IPS-18a (cell line): ENCODE measurements at regions not wholly inside any gene's neighbourhood (a gene's known extent, or its start where the extent isn't known, plus 50 kb on each side); places are given as distances from the start of the nearest gene placed in this dataset.

Experiments used
- H3K27ac ChIP-seq: one replicate; pipeline ENCODE4 v1.5.1; 2013; ENCODE audit warnings: low read length
- H3K27me3 ChIP-seq: one replicate; pipeline ENCODE4 v1.6.1; 2013; ENCODE audit warnings: mild to moderate bottlenecking, low read length; ENCODE audit not compliant: control insufficient read depth, insufficient read depth
- H3K36me3 ChIP-seq: one replicate; pipeline ENCODE4 v1.6.1; 2013; ENCODE audit warnings: low read depth, low read length; ENCODE audit not compliant: control insufficient read depth
- H3K4me1 ChIP-seq: one replicate; pipeline ENCODE4 v1.6.1; 2013; ENCODE audit warnings: low read depth, low read length; ENCODE audit not compliant: control insufficient read depth
- H3K4me3 ChIP-seq: one replicate; pipeline ENCODE4 v1.5.1; 2013; ENCODE audit warnings: low read length
- H3K9ac ChIP-seq: one replicate; pipeline ENCODE4 v1.6.1; 2013; ENCODE audit warnings: mild to moderate bottlenecking, low read length, moderate library complexity
- H3K9me3 ChIP-seq: one replicate; pipeline ENCODE4 v1.6.1; 2013; ENCODE audit warnings: low read depth, low read length; ENCODE audit not compliant: control insufficient read depth

DNA sequence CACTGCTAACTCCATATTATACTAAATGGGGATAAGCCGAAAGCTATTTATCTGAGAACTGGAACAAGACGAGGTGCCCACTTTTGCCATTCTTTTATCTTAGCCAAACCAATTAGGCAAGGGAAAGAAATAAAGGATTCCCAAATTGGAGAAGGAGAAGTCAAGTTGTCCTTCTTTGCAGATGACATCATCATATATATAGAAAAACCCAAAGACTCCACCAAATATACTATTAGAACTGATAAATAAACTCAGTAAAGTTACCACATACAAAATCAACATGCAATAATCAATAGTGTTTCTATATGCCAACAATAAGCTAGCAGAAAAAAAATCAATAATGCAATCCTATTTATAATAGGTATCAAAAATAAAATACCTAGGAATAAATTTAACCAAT, 570.3 kb upstream of the EPHA7 start:
- H3K9ac ChIP-seq, result no peak overlapping the region
- H3K27ac ChIP-seq, result no peak overlapping the region
- no peaks in the 10 kb centered on the region for H3K27me3 ChIP-seq
- no peaks in the 10 kb centered on the region for H3K9me3 ChIP-seq
- no peaks in the 10 kb centered on the region for H3K36me3 ChIP-seq
- no peak overlapping the region for H3K4me3 ChIP-seq
- H3K4me1 ChIP-seq, result no peaks in the 10 kb centered on the region

DNA sequence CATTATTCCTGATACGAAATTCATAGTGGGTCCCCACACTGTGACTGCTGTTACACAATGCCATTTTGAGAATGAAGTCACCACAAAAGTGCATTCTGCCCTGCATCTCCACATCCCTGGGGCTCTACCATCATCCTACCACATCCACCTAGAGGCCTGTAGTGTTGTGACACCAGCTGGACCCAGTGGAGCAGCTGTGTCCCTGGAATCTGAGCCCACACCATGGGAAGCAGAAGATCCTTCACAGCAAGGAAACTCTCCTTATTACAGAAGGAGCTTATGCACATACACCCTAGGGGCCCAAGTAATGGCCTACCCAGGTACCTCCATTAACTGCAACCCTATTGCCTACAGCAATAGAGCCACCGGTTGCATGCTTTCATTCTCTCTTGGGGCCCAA, 566.6 kb upstream of the EPHA7 start:
- H3K9ac ChIP-seq, result no peak overlapping the region
- no peaks in the 10 kb centered on the region for H3K4me1 ChIP-seq
- no peaks in the 10 kb centered on the region for H3K36me3 ChIP-seq
- H3K27ac ChIP-seq, result no peak overlapping the region
- H3K27me3 ChIP-seq, result no peaks in the 10 kb centered on the region
- H3K4me3 ChIP-seq, result no peak overlapping the region
- no peaks in the 10 kb centered on the region for H3K9me3 ChIP-seq

DNA sequence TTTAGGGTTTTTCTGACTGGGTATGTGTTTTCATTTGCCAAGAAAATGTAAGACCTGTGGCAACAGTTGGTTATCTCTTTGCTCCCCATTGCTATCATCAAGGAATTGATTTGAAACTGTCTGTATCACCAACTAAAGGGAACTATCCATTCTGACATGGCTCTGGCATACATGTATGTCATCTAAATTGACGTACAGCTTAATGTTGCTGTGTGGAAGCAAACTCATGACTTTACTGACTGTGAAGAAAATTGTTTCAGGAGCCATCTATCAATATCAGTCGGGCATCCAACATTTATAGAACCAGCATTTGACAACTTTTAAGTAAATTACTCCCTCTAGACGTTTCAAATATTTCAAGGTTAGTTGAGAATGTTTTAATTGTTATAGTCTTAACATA, 555.8 kb upstream of the EPHA7 start:
- no peak overlapping the region for H3K4me3 ChIP-seq

GRCh38 chr6:93974332-93974731, 555.0 kb upstream of the EPHA7 start:
- H3K27me3 ChIP-seq, result no peaks in the 10 kb centered on the region
- peaks cover 6% of the 10 kb centered on the region for H3K4me1 ChIP-seq
- H3K36me3 ChIP-seq, result no peaks in the 10 kb centered on the region
- H3K4me3 ChIP-seq, result no peak overlapping the region
- H3K9me3 ChIP-seq, result no peaks in the 10 kb centered on the region
- H3K27ac ChIP-seq, result no peak overlapping the region
- no peak overlapping the region for H3K9ac ChIP-seq

More for the DNA sequence above, 555.8 kb upstream of the EPHA7 start:
- peaks cover 4% of the 10 kb centered on the region for H3K4me1 ChIP-seq
- no peak overlapping the region for H3K9ac ChIP-seq
- H3K9me3 ChIP-seq, result no peaks in the 10 kb centered on the region
- H3K36me3 ChIP-seq, result no peaks in the 10 kb centered on the region
- no peak overlapping the region for H3K27ac ChIP-seq
- no peaks in the 10 kb centered on the region for H3K27me3 ChIP-seq

DNA sequence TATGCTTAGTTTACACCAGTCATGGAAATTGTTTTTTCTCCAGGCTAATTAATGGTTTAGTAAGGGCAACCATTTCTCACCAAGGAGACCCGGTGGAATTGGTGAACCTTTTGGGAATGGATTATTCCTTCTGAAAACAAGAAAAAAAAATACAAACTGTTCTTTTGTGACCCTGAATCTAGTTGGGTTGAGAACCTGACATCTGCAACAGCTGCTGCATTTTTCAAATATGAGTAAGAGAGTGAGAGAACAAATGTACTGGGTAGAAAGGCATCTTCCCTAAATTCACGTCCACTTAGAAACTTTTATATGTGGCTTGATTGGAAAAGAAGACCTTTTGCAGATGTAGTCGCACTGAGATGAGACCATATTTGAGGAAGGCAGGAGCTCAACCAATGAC, 553.4 kb upstream of the EPHA7 start:
- Histone ChIP-seq H3K27me3 (no peaks in the 10 kb centered on the region), H3K9ac (no peak overlapping the region), H3K9me3 (no peaks in the 10 kb centered on the region), H3K4me1 (peaks cover 11% of the 10 kb centered on the region), H3K27ac (no peak overlapping the region), H3K4me3 (no peak overlapping the region), H3K36me3 (no peaks in the 10 kb centered on the region)

GRCh38 chr6:93970684-93971083, 551.3 kb upstream of the EPHA7 start:
- peaks cover 11% of the 10 kb centered on the region for H3K4me1 ChIP-seq
- no peak overlapping the region for H3K27ac ChIP-seq
- H3K36me3 ChIP-seq, result no peaks in the 10 kb centered on the region
- no peak overlapping the region for H3K9ac ChIP-seq
- no peaks in the 10 kb centered on the region for H3K9me3 ChIP-seq
- H3K4me3 ChIP-seq, result no peak overlapping the region
- H3K27me3 ChIP-seq, result no peaks in the 10 kb centered on the region

- no peaks in the 10 kb centered on the region for H3K36me3 ChIP-seq
- no peak overlapping the region for H3K27ac ChIP-seq
- peaks cover 16% of the 10 kb centered on the region for H3K4me1 ChIP-seq
- no peak overlapping the region for H3K9ac ChIP-seq
- H3K4me3 ChIP-seq, result no peak overlapping the region
- H3K27me3 ChIP-seq, result no peaks in the 10 kb centered on the region
- no peaks in the 10 kb centered on the region for H3K9me3 ChIP-seq
Observed at GRCh38 chr6:93968126-93968525, 548.8 kb upstream of the EPHA7 start.

DNA sequence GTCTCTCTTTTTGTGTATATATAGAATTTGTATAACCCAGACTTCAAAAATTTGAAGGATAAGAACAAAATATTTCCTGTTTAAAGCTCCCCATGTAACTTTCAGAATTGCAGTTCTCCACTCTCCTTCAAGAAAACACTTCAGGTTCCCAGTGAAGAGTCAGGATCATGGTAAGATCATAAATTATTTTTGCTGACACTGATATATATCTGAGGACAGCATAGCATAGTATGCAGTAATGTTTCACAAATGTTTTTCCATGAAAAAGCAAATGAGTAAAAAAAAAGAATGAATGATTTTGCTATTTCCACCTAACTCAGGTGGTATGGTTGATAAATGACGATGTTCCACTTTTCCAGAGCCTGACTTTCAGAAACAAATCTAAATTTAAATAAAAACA, 545.6 kb upstream of the EPHA7 start:
- no peaks in the 10 kb centered on the region for H3K9me3 ChIP-seq
- no peak overlapping the region for H3K9ac ChIP-seq
- no peak overlapping the region for H3K4me3 ChIP-seq
- H3K36me3 ChIP-seq, result no peaks in the 10 kb centered on the region
- no peak overlapping the region for H3K27ac ChIP-seq
- peaks cover 12% of the 10 kb centered on the region for H3K4me1 ChIP-seq
- H3K27me3 ChIP-seq, result no peaks in the 10 kb centered on the region

DNA sequence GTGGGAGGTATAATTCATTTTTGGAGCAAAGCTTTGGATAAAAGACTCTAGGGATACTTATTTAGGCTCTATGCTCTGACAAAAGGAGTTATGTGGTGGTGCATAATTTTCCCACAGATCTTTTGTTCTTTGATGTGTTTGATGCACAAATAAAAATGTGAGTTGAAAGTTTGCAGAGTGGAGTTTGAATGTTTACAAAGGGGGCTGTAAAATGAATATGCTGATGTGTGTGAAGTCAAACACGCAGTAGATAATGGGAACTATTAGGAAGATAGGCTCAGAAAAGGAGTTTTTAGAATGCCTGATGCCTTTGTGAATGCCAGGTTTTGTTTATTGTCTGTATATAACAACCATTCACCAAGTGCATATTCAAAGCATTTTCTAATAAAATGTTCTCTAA, 545.0 kb upstream of the EPHA7 start:
- H3K27ac ChIP-seq, result no peak overlapping the region
- H3K27me3 ChIP-seq, result no peaks in the 10 kb centered on the region
- H3K9me3 ChIP-seq, result no peaks in the 10 kb centered on the region
- H3K36me3 ChIP-seq, result no peaks in the 10 kb centered on the region
- peaks cover 10% of the 10 kb centered on the region for H3K4me1 ChIP-seq
- no peak overlapping the region for H3K9ac ChIP-seq
- no peak overlapping the region for H3K4me3 ChIP-seq

GRCh38 chr6:93962566-93962965, 543.2 kb upstream of the EPHA7 start:
- H3K9ac ChIP-seq, result no peak overlapping the region
- no peak overlapping the region for H3K4me3 ChIP-seq
- H3K36me3 ChIP-seq, result no peaks in the 10 kb centered on the region
- H3K9me3 ChIP-seq, result no peaks in the 10 kb centered on the region
- H3K27me3 ChIP-seq, result no peaks in the 10 kb centered on the region
- H3K27ac ChIP-seq, result no peak overlapping the region
- peaks cover 6% of the 10 kb centered on the region for H3K4me1 ChIP-seq

DNA sequence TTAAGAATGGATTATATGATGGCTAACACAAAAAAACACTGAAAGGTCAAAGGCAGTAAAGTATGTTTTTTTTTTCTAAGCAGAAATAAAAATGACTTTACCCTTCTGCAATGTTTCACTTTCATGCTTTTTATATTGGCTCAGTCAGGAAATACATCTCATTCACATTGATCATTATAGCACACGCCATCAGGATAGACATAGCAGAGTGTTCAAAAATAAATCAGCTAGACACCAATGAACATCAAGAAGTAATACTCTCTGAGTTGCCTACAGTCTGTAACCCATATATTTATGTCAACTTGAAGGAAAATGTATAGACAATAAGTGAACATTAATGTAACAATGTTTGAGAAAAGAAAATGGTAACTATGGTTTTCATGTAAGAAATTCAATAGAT, 535.2 kb upstream of the EPHA7 start:
- H3K4me1 ChIP-seq, result no peaks in the 10 kb centered on the region
- H3K9ac ChIP-seq, result no peak overlapping the region
- no peak overlapping the region for H3K4me3 ChIP-seq
- no peak overlapping the region for H3K27ac ChIP-seq
- H3K9me3 ChIP-seq, result no peaks in the 10 kb centered on the region
- no peaks in the 10 kb centered on the region for H3K27me3 ChIP-seq
- no peaks in the 10 kb centered on the region for H3K36me3 ChIP-seq

DNA sequence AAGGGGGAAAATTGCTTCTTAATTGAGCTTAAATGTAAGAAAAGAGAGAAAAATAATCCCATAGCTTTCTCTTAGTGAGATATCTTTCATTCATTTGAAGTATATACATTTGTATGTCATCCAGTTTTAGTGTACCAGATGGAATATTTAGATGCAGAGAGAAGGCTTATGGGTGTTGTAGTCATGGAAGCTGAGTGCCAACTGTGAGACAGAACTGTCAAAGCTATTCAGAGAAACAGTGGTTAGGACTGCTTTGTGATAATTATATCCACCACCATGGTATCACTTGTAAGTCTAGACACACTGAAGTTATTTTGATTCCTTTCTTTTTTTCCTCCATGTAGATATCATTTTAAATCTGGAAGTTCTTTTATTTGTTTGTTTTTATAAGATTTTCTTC, 524.3 kb upstream of the EPHA7 start:
- Histone ChIP-seq H3K9ac (no peak overlapping the region), H3K9me3 (no peaks in the 10 kb centered on the region), H3K27ac (no peak overlapping the region), H3K4me1 (no peaks in the 10 kb centered on the region), H3K27me3 (no peaks in the 10 kb centered on the region), H3K36me3 (no peaks in the 10 kb centered on the region), H3K4me3 (no peak overlapping the region)
